ENCODE measurements at regions not wholly inside any gene's neighbourhood (a gene's known extent, or its start where the extent isn't known, plus 50 kb on each side); places are given as distances from the start of the nearest gene placed in this dataset.
"Not testable (repeated sequence)": the region's sequence is repeated elsewhere in the genome, so short reads cannot be mapped to it uniquely, and the experiment has no call there.

DNA sequence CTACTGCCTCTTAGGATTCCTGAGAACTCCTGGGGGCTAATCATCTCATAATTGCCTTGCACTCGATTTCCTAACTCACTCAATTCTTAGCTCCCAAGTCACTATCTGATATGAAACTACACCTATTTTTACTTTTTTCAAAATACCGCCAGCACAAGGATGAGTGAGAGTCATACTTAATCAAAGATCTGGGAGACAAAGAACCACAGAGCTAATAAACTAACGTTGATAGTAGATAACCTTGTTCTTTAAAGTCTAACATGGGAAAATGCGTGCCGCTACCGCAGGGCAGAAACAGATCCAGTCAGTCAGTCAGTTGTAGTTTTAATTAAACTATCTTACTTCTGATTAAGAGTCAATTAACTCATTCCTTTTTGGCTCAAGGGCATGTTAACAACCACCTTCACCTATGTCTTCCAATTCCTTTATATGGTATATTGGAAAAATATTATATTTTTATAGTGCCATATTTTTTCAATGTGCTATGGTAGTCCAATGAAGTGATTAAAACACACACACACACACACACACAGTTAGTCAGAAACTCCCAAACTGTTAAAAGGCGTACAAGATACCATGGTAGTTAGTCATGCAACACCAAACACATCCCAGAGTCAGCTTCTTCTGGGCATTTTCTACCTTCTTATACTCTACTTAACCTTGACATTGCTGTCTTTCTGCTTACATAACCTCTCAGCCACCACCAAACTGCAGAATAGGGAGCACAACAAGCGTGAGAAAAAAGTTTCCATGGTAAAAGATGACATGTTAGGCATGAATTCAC, 114.0 kb downstream of the KLHL28 start:
- Histone ChIP-seq H3K9ac (ENCODE audit: low read depth in 1 of 2, low read length in 2 of 2) (no peak overlapping the region), H3K9me3 (ENCODE audit: control insufficient read depth in 4 of 4, low read length in 3 of 4) (no peaks in the 10 kb centered on the region), H3K27ac (ENCODE audit: low read depth in 1 of 2, low read length in 2 of 2) (no peak overlapping the region), H3K36me3 (ENCODE audit: control insufficient read depth in 4 of 4, insufficient read depth in 3 of 4, low read depth in 1 of 4, low read length in 3 of 4) (no peaks in the 10 kb centered on the region), H3K4me3 (ENCODE audit: low read depth in 1 of 3, low read length in 3 of 3) (no peak overlapping the region), H3K4me1 (ENCODE audit: control insufficient read depth in 4 of 4, insufficient read depth in 4 of 4, low read length in 3 of 4) (peaks cover 0 to 3% (median 1%) of the 10 kb centered on the region in 4 donors), H3K27me3 (ENCODE audit: control insufficient read depth in 4 of 4, insufficient read depth in 4 of 4, low read length in 3 of 4) (no peaks in the 10 kb centered on the region)
- DNase-seq (ENCODE audit: low spot score), result no peak
- no peak for TF ChIP-seq GABPA (IDR thresholded peaks at IDR 0.05 in 1 of 2, conservative IDR thresholded peaks at IDR 0.05 in 1 of 2)
- TF ChIP-seq HNF4G (IDR thresholded peaks at IDR 0.05), result no peak
- TF ChIP-seq REST (IDR thresholded peaks at IDR 0.05), result no peak
- TF ChIP-seq JUND (IDR thresholded peaks at IDR 0.05), result no peak
- TF ChIP-seq YY1 (IDR thresholded peaks at IDR 0.05), result no peak
- no peak for TF ChIP-seq FOXA1 (IDR thresholded peaks at IDR 0.05)
- TF ChIP-seq, protein P1, sequence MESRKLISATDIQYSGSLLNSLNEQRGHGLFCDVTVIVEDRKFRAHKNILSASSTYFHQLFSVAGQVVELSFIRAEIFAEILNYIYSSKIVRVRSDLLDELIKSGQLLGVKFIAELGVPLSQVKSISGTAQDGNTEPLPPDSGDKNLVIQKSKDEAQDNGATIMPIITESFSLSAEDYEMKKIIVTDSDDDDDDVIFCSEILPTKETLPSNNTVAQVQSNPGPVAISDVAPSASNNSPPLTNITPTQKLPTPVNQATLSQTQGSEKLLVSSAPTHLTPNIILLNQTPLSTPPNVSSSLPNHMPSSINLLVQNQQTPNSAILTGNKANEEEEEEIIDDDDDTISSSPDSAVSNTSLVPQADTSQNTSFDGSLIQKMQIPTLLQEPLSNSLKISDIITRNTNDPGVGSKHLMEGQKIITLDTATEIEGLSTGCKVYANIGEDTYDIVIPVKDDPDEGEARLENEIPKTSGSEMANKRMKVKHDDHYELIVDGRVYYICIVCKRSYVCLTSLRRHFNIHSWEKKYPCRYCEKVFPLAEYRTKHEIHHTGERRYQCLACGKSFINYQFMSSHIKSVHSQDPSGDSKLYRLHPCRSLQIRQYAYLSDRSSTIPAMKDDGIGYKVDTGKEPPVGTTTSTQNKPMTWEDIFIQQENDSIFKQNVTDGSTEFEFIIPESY (IDR thresholded peaks at IDR 0.05), result no peak
- TF ChIP-seq NR2F2 (IDR thresholded peaks at IDR 0.05), result no peak
- TF ChIP-seq SP1 (IDR thresholded peaks at IDR 0.05), result no peak
- WGBS, result 78% methylated on average over 8 of the region's 8 CpGs

DNA sequence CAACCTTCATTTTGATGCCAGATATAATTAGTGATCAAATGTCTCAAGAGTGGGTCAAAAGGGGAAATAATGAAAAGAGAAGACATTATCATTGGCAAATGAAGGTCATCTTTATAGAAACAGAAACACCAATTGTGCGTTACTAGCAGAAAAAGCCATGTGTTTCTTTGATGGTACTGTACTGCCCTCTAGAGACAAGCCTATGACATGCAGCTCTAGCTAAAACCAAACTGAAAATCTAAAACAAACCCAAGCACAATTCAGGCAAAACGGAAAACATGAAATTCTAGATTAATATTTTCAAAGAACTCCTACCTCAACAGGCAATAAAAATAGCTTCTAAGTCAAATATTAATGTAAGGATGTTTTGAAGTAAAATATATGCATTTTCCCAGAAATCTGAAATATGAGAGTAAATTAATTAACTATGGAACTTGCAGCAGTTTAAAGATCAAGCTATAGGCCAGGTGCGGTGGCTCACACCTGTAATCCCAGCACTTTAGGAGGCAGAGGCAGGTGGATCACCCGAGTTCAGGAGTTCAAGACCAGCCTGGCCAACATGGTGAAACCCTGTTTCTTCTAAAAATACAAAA, 115.4 kb downstream of the KLHL28 start:
- Histone ChIP-seq H3K36me3 (ENCODE audit: control insufficient read depth in 4 of 4, insufficient read depth in 3 of 4, low read depth in 1 of 4, low read length in 3 of 4) (no peaks in the 10 kb centered on the region), H3K4me1 (ENCODE audit: control insufficient read depth in 4 of 4, insufficient read depth in 4 of 4, low read length in 3 of 4) (peaks cover 0 to 3% (median 1%) of the 10 kb centered on the region in 4 donors), H3K27ac (ENCODE audit: low read depth in 1 of 2, low read length in 2 of 2) (no peak overlapping the region), H3K9ac (ENCODE audit: low read depth in 1 of 2, low read length in 2 of 2) (no peak overlapping the region), H3K4me3 (ENCODE audit: low read depth in 1 of 3, low read length in 3 of 3) (no peak overlapping the region), H3K9me3 (ENCODE audit: control insufficient read depth in 4 of 4, low read length in 3 of 4) (no peaks in the 10 kb centered on the region), H3K27me3 (ENCODE audit: control insufficient read depth in 4 of 4, insufficient read depth in 4 of 4, low read length in 3 of 4) (no peaks in the 10 kb centered on the region)
- 19% methylated on average over 4 of the region's 4 CpGs for WGBS
- DNase-seq (ENCODE audit: low spot score), result no peak
- peak; percentile 85 to 87 for TF ChIP-seq RAD21 (IDR thresholded peaks at IDR 0.05)
- no peak for TF ChIP-seq SP1 (IDR thresholded peaks at IDR 0.05)
- no peak for TF ChIP-seq MAX (IDR thresholded peaks at IDR 0.05)
- no peak for TF ChIP-seq GABPA (IDR thresholded peaks at IDR 0.05 in 1 of 2, conservative IDR thresholded peaks at IDR 0.05 in 1 of 2)
- TF ChIP-seq HNF4G (IDR thresholded peaks at IDR 0.05), result no peak
- no peak for TF ChIP-seq NR2F2 (IDR thresholded peaks at IDR 0.05)
- TF ChIP-seq EGR1 (IDR thresholded peaks at IDR 0.05; ENCODE audit: low read depth in 2 of 2), result no peak
- peak; percentile 81 for TF ChIP-seq CTCF (IDR thresholded peaks at IDR 0.05; ENCODE audit: low read depth, low read length, missing input control)
- no peak for TF ChIP-seq RXRA (IDR thresholded peaks at IDR 0.05)
- TF ChIP-seq TAF1 (conservative IDR thresholded peaks at IDR 0.05), result no peak
- TF ChIP-seq YY1 (IDR thresholded peaks at IDR 0.05), result no peak

GRCh38 chr14:44835928-44836327, 125.8 kb downstream of the KLHL28 start:
- not testable (repeated sequence) for DNase-seq (ENCODE audit: low spot score); H3K36me3 ChIP-seq (ENCODE audit: control insufficient read depth in 4 of 4, insufficient read depth in 3 of 4, low read depth in 1 of 4, low read length in 3 of 4); H3K4me3 ChIP-seq (ENCODE audit: low read depth in 1 of 3, low read length in 3 of 3); H3K27ac ChIP-seq (ENCODE audit: low read depth in 1 of 2, low read length in 2 of 2); H3K4me1 ChIP-seq (ENCODE audit: control insufficient read depth in 4 of 4, insufficient read depth in 4 of 4, low read length in 3 of 4); H3K27me3 ChIP-seq (ENCODE audit: control insufficient read depth in 4 of 4, insufficient read depth in 4 of 4, low read length in 3 of 4); H3K9ac ChIP-seq (ENCODE audit: low read depth in 1 of 2, low read length in 2 of 2); H3K9me3 ChIP-seq (ENCODE audit: control insufficient read depth in 4 of 4, low read length in 3 of 4)
- WGBS, result 81% methylated on average over 9 of the region's 9 CpGs
